AG04450 (cell line): ENCODE measurements at regions not wholly inside any gene's neighbourhood (a gene's known extent, or its start where the extent isn't known, plus 50 kb on each side); places are given as distances from the start of the nearest gene placed in this dataset.
"Not testable (repeated sequence)": the region's sequence is repeated elsewhere in the genome, so short reads cannot be mapped to it uniquely, and the experiment has no call there.

Experiments used
- CTCF ChIA-PET: fragments of 300-600, 350-600 bp; formaldehyde crosslinking; extraction: SDS; loops from one replicate; lab custom pipeline; 2022; ENCODE audit warnings: antibody characterized with exemption, inconsistent platforms; lab: Charles Lee
- POLR2A ChIA-PET: fragments of 350-600 bp; formaldehyde crosslinking; extraction: SDS; loops from one replicate; lab custom pipeline; 2021; ENCODE audit warnings: antibody characterized with exemption, inconsistent platforms; lab: Yijun Ruan, JAX
- DNase-seq: peaks from one replicate; pipeline ENCODE4 v3.0.0-alpha.2; 2011; ENCODE audit warnings: low read depth, low spot score
- H3K27ac ChIP-seq: one replicate; pipeline ENCODE4 v1.5.1; 2012; ENCODE audit warnings: low read depth, low read length, control low read depth
- H3K27me3 ChIP-seq: one replicate; pipeline ENCODE4 v1.6.0; 2012; ENCODE audit warnings: low read length; ENCODE audit not compliant: control insufficient read depth, insufficient read depth
- H3K4me3 ChIP-seq: 2 replicates; pipeline ENCODE4 v1.5.1; 2011; ENCODE audit warnings: mild to moderate bottlenecking, low read depth, low read length, control low read depth
- H3K9me3 ChIP-seq: 2 replicates; pipeline ENCODE4 v1.5.1; 2012; ENCODE audit warnings: low read length; ENCODE audit not compliant: control insufficient read depth, insufficient read depth
- TF ChIP-seq, protein P1 (sequence below): IDR thresholded peaks from 2 replicates; pipeline ENCODE4 v1.5.1; 2011; ENCODE audit warnings: low read depth, low read length, control low read depth, inconsistent platforms

DNA sequence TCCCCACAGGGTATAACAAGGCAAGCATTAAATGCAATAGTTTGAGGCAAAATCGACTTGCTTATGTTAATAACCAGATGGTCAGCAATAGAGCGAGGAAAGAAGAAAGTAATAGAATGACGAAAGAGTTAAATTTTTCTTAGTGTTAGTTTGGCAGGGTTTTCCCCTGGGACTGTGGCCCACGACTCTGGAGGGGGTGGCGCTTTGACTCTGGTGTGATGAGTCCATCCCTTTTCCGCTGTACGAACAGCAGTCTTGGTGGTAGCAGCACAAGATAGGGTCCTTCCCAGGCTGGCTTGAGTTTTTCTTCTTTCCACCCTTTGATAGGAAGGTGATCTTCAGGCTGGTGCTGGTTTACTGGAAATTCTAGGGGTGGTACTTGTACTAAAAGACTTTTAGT lies 69.2 kb upstream of the GMDS start:
- TF ChIP-seq, protein P1, sequence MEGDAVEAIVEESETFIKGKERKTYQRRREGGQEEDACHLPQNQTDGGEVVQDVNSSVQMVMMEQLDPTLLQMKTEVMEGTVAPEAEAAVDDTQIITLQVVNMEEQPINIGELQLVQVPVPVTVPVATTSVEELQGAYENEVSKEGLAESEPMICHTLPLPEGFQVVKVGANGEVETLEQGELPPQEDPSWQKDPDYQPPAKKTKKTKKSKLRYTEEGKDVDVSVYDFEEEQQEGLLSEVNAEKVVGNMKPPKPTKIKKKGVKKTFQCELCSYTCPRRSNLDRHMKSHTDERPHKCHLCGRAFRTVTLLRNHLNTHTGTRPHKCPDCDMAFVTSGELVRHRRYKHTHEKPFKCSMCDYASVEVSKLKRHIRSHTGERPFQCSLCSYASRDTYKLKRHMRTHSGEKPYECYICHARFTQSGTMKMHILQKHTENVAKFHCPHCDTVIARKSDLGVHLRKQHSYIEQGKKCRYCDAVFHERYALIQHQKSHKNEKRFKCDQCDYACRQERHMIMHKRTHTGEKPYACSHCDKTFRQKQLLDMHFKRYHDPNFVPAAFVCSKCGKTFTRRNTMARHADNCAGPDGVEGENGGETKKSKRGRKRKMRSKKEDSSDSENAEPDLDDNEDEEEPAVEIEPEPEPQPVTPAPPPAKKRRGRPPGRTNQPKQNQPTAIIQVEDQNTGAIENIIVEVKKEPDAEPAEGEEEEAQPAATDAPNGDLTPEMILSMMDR = no peak
- H3K4me3 ChIP-seq = no peak overlapping the region
- ChIA-PET CTCF (no interaction called here), POLR2A (no interaction called here)
- H3K9me3 ChIP-seq = peaks cover 4% of the 10 kb centered on the region; the same call in 1 of the 2 replicates
- no peak for DNase-seq
- no peak overlapping the region for H3K27ac ChIP-seq
- H3K27me3 ChIP-seq = no peaks in the 10 kb centered on the region

DNA sequence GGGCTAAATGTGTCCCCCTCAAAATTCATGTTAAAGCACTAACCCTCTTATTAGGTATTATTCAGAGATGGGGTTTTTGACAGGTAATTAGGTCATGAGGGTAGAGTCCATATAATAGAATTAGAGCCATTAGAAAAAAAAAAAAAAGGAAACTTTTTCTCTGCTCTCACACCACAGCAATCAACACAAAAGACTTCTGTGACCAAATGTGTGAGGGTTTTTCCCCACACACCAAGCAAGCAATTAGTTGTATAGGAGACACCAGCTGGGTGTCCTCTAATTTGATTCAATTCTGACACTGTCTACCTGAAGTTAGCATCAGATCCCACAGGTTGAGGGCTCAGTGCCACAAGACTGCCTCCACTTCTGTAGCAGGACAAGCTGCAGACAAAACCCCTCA lies 64.6 kb upstream of the GMDS start:
- H3K27ac ChIP-seq = no peak overlapping the region
- TF ChIP-seq, protein P1 = no peak
- ChIA-PET CTCF (no interaction called here), POLR2A (no interaction called here)
- H3K27me3 ChIP-seq = no peaks in the 10 kb centered on the region
- no peaks in the 10 kb centered on the region for H3K9me3 ChIP-seq
- no peak for DNase-seq
- no peak overlapping the region for H3K4me3 ChIP-seq

DNA sequence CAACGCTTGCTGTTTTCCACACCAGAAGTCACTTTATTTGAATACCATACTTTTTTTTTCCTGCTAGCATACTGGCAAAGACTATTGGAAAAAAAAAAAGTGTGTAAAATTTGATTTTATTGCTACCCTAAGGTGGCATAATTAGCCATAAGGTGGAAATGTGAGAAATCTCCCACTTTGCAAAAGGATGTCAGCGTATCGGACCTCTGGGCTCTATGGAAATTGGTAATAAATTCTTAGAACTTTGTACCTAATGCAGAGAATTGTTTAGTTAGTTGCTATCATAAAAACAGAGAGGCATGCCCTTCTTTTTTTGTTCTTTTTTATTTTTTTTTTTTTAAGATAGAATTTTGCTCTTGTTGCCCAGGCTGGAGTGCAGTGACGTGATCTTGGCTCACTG lies 63.7 kb upstream of the GMDS start:
- CTCF ChIA-PET = no interaction called here
- no peak overlapping the region for H3K27ac ChIP-seq
- DNase-seq = no peak
- H3K4me3 ChIP-seq = no peak overlapping the region
- POLR2A ChIA-PET = no interaction called here
- H3K9me3 ChIP-seq = no peaks in the 10 kb centered on the region
- no peaks in the 10 kb centered on the region for H3K27me3 ChIP-seq
- TF ChIP-seq, protein P1 = no peak

DNA sequence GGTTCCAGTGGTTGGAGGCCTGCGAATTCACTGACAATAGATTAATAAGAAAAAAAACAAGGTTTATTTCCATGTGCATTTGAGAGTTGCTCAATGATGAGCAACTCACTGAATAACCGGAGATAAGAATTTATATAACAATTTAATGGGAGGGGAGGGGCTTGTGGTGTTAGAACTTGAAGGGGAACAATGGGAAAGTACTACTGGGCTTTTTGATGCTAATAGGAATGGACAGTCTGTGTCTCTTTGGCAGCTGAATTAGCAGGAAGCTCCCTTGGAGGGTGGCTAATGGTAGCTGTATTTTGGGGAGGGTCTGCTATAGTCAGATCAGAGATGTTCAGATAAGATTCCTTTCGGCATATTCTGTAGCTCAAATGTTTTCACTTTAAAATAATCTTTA lies 62.4 kb upstream of the GMDS start:
- no peak for DNase-seq
- Histone ChIP-seq H3K4me3 (no peak overlapping the region), H3K27me3 (no peaks in the 10 kb centered on the region), H3K27ac (no peak overlapping the region), H3K9me3 (no peaks in the 10 kb centered on the region)
- CTCF ChIA-PET = no interaction called here
- TF ChIP-seq, protein P1 = no peak
- POLR2A ChIA-PET = no interaction called here

DNA sequence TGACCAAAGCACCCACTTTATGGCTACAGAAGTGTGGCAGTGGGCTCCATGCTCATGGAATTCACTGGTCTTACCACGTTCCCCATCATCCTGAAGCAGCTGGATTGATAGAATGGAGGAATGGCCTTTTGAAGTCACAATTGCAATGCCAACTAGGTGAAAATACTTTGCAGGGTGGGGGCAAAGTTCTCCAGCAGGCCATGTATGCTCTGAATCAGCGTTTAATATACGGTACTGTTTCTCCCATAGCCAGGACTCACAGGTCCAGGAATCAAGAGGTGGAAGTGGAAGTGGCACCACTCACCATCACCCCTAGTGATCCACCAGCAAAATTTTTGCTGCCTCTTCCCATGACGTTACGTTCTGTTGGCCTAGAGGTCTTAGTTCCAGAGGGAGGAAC lies 60.5 kb upstream of the GMDS start:
- ChIA-PET CTCF (no interaction called here), POLR2A (no interaction called here)
- no peaks in the 10 kb centered on the region for H3K27me3 ChIP-seq
- no peaks in the 10 kb centered on the region for H3K9me3 ChIP-seq
- no peak overlapping the region for H3K27ac ChIP-seq
- no peak overlapping the region for H3K4me3 ChIP-seq
- no peak for DNase-seq
- TF ChIP-seq, protein P1 = no peak

DNA sequence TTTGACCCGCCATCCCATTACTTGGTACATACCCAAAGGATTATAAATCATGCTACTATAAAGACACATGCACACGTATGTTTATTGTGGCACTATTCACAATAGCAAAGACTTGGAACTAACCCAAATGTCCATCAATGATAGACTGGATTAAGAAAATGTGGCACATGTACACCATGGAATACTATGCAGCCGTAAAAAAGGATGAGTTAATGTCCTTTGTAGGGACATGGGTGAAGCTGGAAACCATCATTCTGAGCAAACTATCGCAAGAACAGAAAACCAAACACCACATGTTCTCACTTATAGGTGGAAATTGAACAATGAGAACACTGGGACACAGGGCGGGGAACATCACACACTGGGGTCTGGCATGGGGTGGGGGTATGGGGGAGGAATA lies 57.1 kb upstream of the GMDS start:
- DNase-seq, H3K4me3 ChIP-seq, H3K27ac ChIP-seq, POLR2A ChIA-PET, CTCF ChIA-PET, H3K27me3 ChIP-seq, H3K9me3 ChIP-seq: not testable (repeated sequence)
